Spleen (tissue), 11 donors: ENCODE measurements at regions not wholly inside any gene's neighbourhood (a gene's known extent, or its start where the extent isn't known, plus 50 kb on each side); places are given as distances from the start of the nearest gene placed in this dataset.

Source experiments
- DNase-seq: peaks from one replicate; pipeline ENCODE4 v3.0.0-alpha.2; 2020
- H3K27ac ChIP-seq, 8 donors: fragments of 200-600 bp; sonication (generic) in 7 of 8; 1 replicate in 4 of 8; 2 replicates in 4 of 8; pipeline versions ENCODE4 v1.5.0 to v1.8.0; 2016 to 2021; ENCODE audit warnings: inconsistent platforms in 4 of 8, mild to moderate bottlenecking in 4 of 8, moderate library complexity in 1 of 8
- H3K27me3 ChIP-seq, 7 donors: fragments of 200-600 bp; sonication (generic) in 6 of 7; replicated peaks in 1 of 7; 1 replicate in 4 of 7; 2 replicates in 3 of 7; pipeline versions ENCODE4 v1.5.0 to v1.8.0; 2016 to 2021; ENCODE audit warnings: inconsistent platforms in 3 of 7, mild to moderate bottlenecking in 1 of 7
- H3K36me3 ChIP-seq, 6 donors: fragments of 200-600 bp; sonication (generic) in 5 of 6; 1 replicate in 4 of 6; 2 replicates in 2 of 6; pipeline versions ENCODE4 v1.5.0 to v1.8.0; 2016 to 2021; ENCODE audit warnings: inconsistent platforms in 2 of 6
- H3K4me1 ChIP-seq, 6 donors: fragments of 200-600 bp; sonication (generic) in 5 of 6; 1 replicate in 3 of 6; 2 replicates in 3 of 6; pipeline versions ENCODE4 v1.5.0 to v1.8.0; 2016 to 2021; ENCODE audit warnings: inconsistent platforms in 3 of 6
- H3K4me3 ChIP-seq, 8 donors: fragments of 200-600 bp; sonication (generic) in 7 of 8; 1 replicate in 4 of 8; 2 replicates in 4 of 8; pipeline versions ENCODE4 v1.5.0 to v1.8.0; 2016 to 2021; ENCODE audit warnings: inconsistent platforms in 4 of 8, mild to moderate bottlenecking in 4 of 8, moderate library complexity in 2 of 8
- H3K9me3 ChIP-seq, 8 donors: fragments of 200-600 bp; sonication (generic) in 7 of 8; 1 replicate in 4 of 8; 2 replicates in 4 of 8; pipeline versions ENCODE4 v1.5.0 to v1.8.0; 2016 to 2021; ENCODE audit warnings: inconsistent platforms in 4 of 8
- POLR2A ChIP-seq, 3 donors: fragments of 450-650 bp; IDR thresholded peaks; one replicate each; pipeline ENCODE4 v1.5.1; 2017; ENCODE audit warnings: antibody characterized with exemption in 3 of 3, mild to moderate bottlenecking in 1 of 3
- POLR2AphosphoS5 ChIP-seq, 3 donors: sonication (generic); formaldehyde crosslinking; IDR thresholded peaks; one replicate each; pipeline ENCODE4 v1.5.1; 2017; ENCODE audit warnings: antibody characterized with exemption in 3 of 3
- whole genome bisulfite sequencing, 5 donors: extraction: QIAGEN DNeasy Blood & Tissue Kit in 3 of 5; methylation state at CpG; one replicate each; pipeline versions ENCODE4 v1.1.5 to v1.1.7; 2013 to 2018; 5-methylcytosine and 5-hydroxymethylcytosine counted together
- intact Hi-C: fragments of 100-400 bp; cut with DNase I; formaldehyde crosslinking; loops from one replicate; pipeline ENCODE4 v1.15.0; 2023; ENCODE audit warnings: low total_unique reads
- TF ChIP-seq, protein P1 (sequence below), 11 experiments: fragments of 200-600 bp in 7 of 11; fragments of 450-650 bp in 4 of 11; sonication (generic) in 4 of 11; IDR thresholded peaks in 8 of 11; conservative IDR thresholded peaks in 3 of 11; 1 replicate in 7 of 11; 2 replicates in 4 of 11; pipeline versions ENCODE4 v1.4.0 to v1.8.0; 2016 to 2021; ENCODE audit warnings: antibody characterized with exemption in 11 of 11, inconsistent platforms in 4 of 11, mild to moderate bottlenecking in 1 of 11
- donor health status: healthy with polysubstance abuse.
- donor health status: DM: no; HTN: no; CAD: no; lungs with moderate emphysema.
- donor health status: DM: no; HTN: no; CAD: no.
- donor health status: Bipolar disorder and iron deficiency.
- donor health status: healthy.
- donor health status: DM: no; HTN: no; CAD: no.
- donor health status: DM: yes; HTN: yes; CAD: no.

DNA sequence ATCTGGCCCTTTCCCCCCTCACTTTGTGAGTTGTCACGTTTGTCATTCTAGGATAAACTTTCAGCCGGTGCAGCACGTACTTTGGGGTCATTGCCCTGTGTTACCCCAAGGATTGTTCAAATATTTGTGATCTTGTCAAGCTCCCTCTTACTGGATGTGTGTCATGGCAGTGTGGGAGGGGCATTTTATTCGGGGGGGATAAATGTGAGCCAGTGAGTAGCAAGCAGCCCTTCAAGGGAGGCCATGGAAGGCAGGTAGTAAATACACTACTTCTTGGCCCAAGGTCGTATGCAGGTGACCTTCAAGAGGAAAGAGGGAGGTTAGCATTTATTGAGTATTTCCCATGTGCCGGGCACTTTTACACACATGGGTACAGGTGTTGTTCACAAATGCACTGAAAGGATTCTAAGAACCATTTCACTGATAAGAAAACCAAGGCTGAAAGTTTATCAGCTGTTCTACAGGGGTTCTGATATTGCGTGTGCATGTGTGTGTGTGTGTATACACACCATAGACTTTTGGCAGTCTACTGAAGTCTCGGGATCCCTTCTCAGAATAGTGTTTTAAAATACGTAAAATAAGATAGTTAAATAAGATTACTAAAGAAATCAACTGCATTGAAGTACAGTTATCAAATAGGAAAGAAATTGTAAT, 410.3 kb upstream of the TBX3 start:
- H3K4me3 ChIP-seq = no peak overlapping the region
- no peak overlapping the region for H3K27ac ChIP-seq
- no peak for TF ChIP-seq POLR2AphosphoS5 (IDR thresholded peaks at IDR 0.05)
- TF ChIP-seq POLR2A (IDR thresholded peaks at IDR 0.05) = no peak
- TF ChIP-seq, protein P1, sequence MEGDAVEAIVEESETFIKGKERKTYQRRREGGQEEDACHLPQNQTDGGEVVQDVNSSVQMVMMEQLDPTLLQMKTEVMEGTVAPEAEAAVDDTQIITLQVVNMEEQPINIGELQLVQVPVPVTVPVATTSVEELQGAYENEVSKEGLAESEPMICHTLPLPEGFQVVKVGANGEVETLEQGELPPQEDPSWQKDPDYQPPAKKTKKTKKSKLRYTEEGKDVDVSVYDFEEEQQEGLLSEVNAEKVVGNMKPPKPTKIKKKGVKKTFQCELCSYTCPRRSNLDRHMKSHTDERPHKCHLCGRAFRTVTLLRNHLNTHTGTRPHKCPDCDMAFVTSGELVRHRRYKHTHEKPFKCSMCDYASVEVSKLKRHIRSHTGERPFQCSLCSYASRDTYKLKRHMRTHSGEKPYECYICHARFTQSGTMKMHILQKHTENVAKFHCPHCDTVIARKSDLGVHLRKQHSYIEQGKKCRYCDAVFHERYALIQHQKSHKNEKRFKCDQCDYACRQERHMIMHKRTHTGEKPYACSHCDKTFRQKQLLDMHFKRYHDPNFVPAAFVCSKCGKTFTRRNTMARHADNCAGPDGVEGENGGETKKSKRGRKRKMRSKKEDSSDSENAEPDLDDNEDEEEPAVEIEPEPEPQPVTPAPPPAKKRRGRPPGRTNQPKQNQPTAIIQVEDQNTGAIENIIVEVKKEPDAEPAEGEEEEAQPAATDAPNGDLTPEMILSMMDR (IDR thresholded peaks at IDR 0.05 in 8 of 11, conservative IDR thresholded peaks at IDR 0.05 in 3 of 11) = no peak
- WGBS, 5 donors = 58 to 74% (median 62%) methylated on average over 9 of the region's 9 CpGs
- DNase-seq = no peak
- peaks cover 0 to 11% (median 0%) of the 10 kb centered on the region in 8 donors for H3K9me3 ChIP-seq
- no peaks in the 10 kb centered on the region for H3K4me1 ChIP-seq
- H3K27me3 ChIP-seq = no peaks in the 10 kb centered on the region
- no peaks in the 10 kb centered on the region for H3K36me3 ChIP-seq
- intact Hi-C loops = no loop called here

DNA sequence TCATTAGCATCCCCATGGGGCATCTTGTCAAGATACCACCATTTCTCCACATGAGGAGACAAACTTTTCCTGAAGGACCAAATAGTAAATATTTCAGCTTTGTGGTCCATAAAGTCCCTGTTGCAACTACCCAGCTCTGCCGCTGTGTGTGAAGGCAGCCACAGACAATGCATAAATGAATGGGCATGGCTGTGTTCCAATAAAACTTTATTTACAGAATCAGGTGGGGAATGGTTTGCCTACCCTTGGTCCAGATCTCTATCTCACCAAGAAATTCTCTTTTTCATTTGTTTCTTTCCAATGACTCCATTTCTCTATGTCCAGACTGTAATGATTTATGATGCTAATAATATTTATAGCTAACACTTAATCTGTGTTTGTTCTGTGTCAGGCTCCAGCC, 409.3 kb upstream of the TBX3 start:
- WGBS, 5 donors = 90 to 100% (median 97%) methylated on average over 1 of the region's 1 CpG
- TF ChIP-seq POLR2A (IDR thresholded peaks at IDR 0.05) (no peak), POLR2AphosphoS5 (IDR thresholded peaks at IDR 0.05) (no peak)
- TF ChIP-seq, protein P1 (IDR thresholded peaks at IDR 0.05 in 8 of 11, conservative IDR thresholded peaks at IDR 0.05 in 3 of 11) = no peak
- H3K36me3 ChIP-seq = no peaks in the 10 kb centered on the region
- peaks cover 0 to 11% (median 0%) of the 10 kb centered on the region in 8 donors for H3K9me3 ChIP-seq
- intact Hi-C loops = no loop called here
- no peak overlapping the region for H3K4me3 ChIP-seq
- H3K4me1 ChIP-seq = no peaks in the 10 kb centered on the region
- no peak overlapping the region for H3K27ac ChIP-seq
- no peak for DNase-seq
- H3K27me3 ChIP-seq = no peaks in the 10 kb centered on the region

DNA sequence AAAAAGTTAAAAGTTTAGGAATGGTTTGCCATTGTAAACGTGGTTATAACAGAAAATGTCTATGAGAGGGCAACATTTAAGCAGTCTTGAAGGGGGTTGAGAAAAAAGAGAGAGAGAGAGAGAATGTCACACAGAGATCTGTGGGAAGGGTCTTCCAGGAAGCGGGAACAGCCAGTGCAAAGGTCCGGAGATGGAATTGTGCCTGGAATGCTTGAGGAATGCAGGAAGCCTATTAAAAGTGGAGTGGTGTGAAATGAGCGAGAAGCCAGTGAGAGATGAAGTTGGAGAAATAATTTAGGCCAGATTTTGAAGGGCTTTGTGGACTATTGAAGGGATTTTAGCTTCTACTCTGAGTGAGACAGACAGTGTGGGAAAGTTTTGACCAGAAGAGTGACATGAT, 406.8 kb upstream of the TBX3 start:
- H3K4me1 ChIP-seq = no peaks in the 10 kb centered on the region
- no peak for TF ChIP-seq POLR2A (IDR thresholded peaks at IDR 0.05)
- TF ChIP-seq, protein P1 (IDR thresholded peaks at IDR 0.05 in 8 of 11, conservative IDR thresholded peaks at IDR 0.05 in 3 of 11) = no peak
- TF ChIP-seq POLR2AphosphoS5 (IDR thresholded peaks at IDR 0.05) = no peak
- no peaks in the 10 kb centered on the region for H3K27me3 ChIP-seq
- no peak overlapping the region for H3K4me3 ChIP-seq
- intact Hi-C loops = no loop called here
- H3K9me3 ChIP-seq = peaks cover 0 to 4% (median 0%) of the 10 kb centered on the region in 8 donors
- DNase-seq = no peak
- peak overlapping the region in 1 of 8 donors; percentile 8 for H3K27ac ChIP-seq
- 63 to 72% (median 69%) methylated on average over 4 of the region's 4 CpGs for WGBS, 5 donors
- H3K36me3 ChIP-seq = no peaks in the 10 kb centered on the region

DNA sequence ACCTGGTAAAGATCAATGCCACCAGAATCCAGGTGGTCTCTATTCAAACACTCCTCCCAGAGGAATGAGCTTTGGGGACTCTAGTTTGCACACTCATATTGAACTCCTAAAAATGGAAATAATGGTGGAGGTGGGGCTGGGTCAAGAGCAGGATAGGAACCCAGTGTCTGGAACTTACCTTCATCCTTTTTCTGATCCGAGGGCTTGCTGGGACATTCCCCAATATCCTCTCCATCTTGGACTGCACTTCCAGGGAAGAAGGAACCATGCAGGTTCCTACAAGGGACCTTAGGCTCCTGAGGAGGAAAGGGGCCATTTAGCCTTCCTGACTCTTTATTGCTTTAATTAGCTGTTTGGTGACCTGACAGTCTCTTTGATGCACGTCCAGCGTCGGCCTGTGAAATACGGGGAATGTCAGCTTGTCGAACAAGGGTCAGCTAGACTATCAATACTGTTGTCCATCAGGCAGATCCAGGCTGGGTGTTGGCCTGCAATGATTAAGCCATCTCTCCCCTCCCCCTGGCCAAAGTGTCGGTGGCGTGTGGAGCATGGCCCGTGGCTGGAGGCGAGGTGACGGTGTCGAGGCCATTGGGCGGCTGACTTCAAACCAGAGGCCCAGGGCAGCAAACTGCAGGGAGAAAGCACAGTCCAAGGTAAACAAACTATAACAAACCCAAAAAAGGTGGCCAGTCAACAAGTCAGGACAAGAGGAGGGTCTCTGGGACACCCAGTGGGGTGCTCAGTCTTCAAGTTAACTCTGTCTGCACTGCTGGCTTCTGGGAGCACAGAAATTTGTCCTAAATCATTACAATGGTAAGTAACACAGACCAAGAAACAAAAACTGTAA, 405.2 kb upstream of the TBX3 start:
- 65 to 76% (median 67%) methylated on average over 13 of the region's 13 CpGs for WGBS, 5 donors

More for the DNA sequence above, 405.2 kb upstream of the TBX3 start:
- Histone ChIP-seq H3K36me3 (no peaks in the 10 kb centered on the region), H3K9me3 (peaks cover 0 to 4% (median 0%) of the 10 kb centered on the region in 8 donors), H3K4me1 (no peaks in the 10 kb centered on the region), H3K27ac (no peak overlapping the region), H3K27me3 (no peaks in the 10 kb centered on the region), H3K4me3 (no peak overlapping the region)
- no peak for DNase-seq
- TF ChIP-seq POLR2AphosphoS5 (IDR thresholded peaks at IDR 0.05) = no peak
- TF ChIP-seq POLR2A (IDR thresholded peaks at IDR 0.05) = no peak
- TF ChIP-seq, protein P1 (IDR thresholded peaks at IDR 0.05 in 8 of 11, conservative IDR thresholded peaks at IDR 0.05 in 3 of 11) = no peak
- intact Hi-C loops = no loop called here
